SK-N-SH treated with all-trans-retinoic acid at 6 μM for 48 hours (cell line): ENCODE measurements at regions not wholly inside any gene's neighbourhood (a gene's known extent, or its start where the extent isn't known, plus 50 kb on each side); places are given as distances from the start of the nearest gene placed in this dataset.

Experiments
- ATAC-seq: fragments of 200-7000 bp; cut with Tn5 transposase; 3 replicates; pipeline ENCODE4 v1.9.1; 2020; ENCODE audit warnings: mild to moderate bottlenecking, moderate library complexity
- ARNTL ChIP-seq: fragments of 450-650 bp; formaldehyde crosslinking; IDR thresholded peaks from 2 replicates; pipeline ENCODE4 v1.5.0; 2020; ENCODE audit warnings: low read depth, mild to moderate bottlenecking, moderate library complexity, borderline replicate concordance
- BACH2 ChIP-seq: fragments of 250-450 bp; sonication (Bioruptor Pico); IDR thresholded peaks from 2 replicates; pipeline ENCODE4 v1.9.0; 2021; ENCODE audit warnings: mild to moderate bottlenecking, borderline replicate concordance
- CREB5 ChIP-seq: fragments of 250-450 bp; sonication (Bioruptor Pico); IDR thresholded peaks from 2 replicates; pipeline ENCODE4 v1.5.1; 2020; ENCODE audit warnings: low read depth, mild to moderate bottlenecking, moderate library complexity
- CSRNP3 ChIP-seq: fragments of 250-450 bp; sonication (Bioruptor Pico); IDR thresholded peaks from 2 replicates; pipeline ENCODE4 v1.5.1; 2021; ENCODE audit warnings: mild to moderate bottlenecking, moderate library complexity
- ESRRG ChIP-seq: fragments of 250-450 bp; sonication (Bioruptor Pico); IDR thresholded peaks from 2 replicates; pipeline ENCODE4 v1.6.1; 2021; ENCODE audit warnings: mild to moderate bottlenecking
- GLIS3 ChIP-seq: fragments of 250-450 bp; sonication (Bioruptor Pico); IDR thresholded peaks from 2 replicates; pipeline ENCODE4 v1.5.0; 2020; ENCODE audit warnings: mild to moderate bottlenecking, moderate library complexity
- ISL1 ChIP-seq: fragments of 250-450 bp; sonication (Bioruptor Pico); IDR thresholded peaks from 2 replicates; pipeline ENCODE4 v2.1.2; 2022; ENCODE audit warnings: mild to moderate bottlenecking, moderate library complexity
- OSR1 ChIP-seq: fragments of 250-450 bp; sonication (Bioruptor Pico); IDR thresholded peaks from 2 replicates; pipeline ENCODE4 v1.8.0; 2022; ENCODE audit warnings: moderate library complexity, mild to moderate bottlenecking, inconsistent platforms
- PATZ1 ChIP-seq: fragments of 250-450 bp; sonication (Bioruptor Pico); IDR thresholded peaks from 2 replicates; pipeline ENCODE4 v1.8.0; 2020; ENCODE audit warnings: mild to moderate bottlenecking, moderate library complexity, borderline replicate concordance
- POU6F1 ChIP-seq: fragments of 250-450 bp; sonication (Bioruptor Pico); IDR thresholded peaks from 2 replicates; pipeline ENCODE4 v1.8.0; 2021; ENCODE audit warnings: low read depth, mild to moderate bottlenecking, moderate library complexity, borderline replicate concordance
- PPARA ChIP-seq: fragments of 250-450 bp; sonication (Bioruptor Pico); IDR thresholded peaks from 2 replicates; pipeline ENCODE4 v1.5.0; 2020; ENCODE audit warnings: mild to moderate bottlenecking, borderline replicate concordance
- SNAI2 ChIP-seq: fragments of 250-450 bp; sonication (Bioruptor Pico); IDR thresholded peaks from 2 replicates; pipeline ENCODE4 v1.5.0; 2020; ENCODE audit warnings: mild to moderate bottlenecking, moderate library complexity
- TCF4 ChIP-seq: fragments of 250-450 bp; sonication (Bioruptor Pico); IDR thresholded peaks from 2 replicates; pipeline ENCODE4 v1.8.0; 2021; ENCODE audit warnings: mild to moderate bottlenecking, moderate library complexity, borderline replicate concordance
- TOX ChIP-seq: fragments of 250-450 bp; sonication (Bioruptor Pico); IDR thresholded peaks from 2 replicates; pipeline ENCODE4 v1.8.0; 2021; ENCODE audit warnings: mild to moderate bottlenecking, moderate library complexity, borderline replicate concordance
- TSHZ2 ChIP-seq: fragments of 250-450 bp; sonication (Bioruptor Pico); IDR thresholded peaks from 2 replicates; pipeline ENCODE4 v1.5.0; 2020; ENCODE audit warnings: mild to moderate bottlenecking, moderate library complexity
- ZC3H10 ChIP-seq: fragments of 250-450 bp; sonication (Bioruptor Pico); IDR thresholded peaks from 2 replicates; pipeline ENCODE4 v1.5.1; 2021; ENCODE audit warnings: mild to moderate bottlenecking, moderate library complexity
- ZFP30 ChIP-seq: fragments of 450-650 bp; formaldehyde crosslinking; IDR thresholded peaks from 2 replicates; pipeline ENCODE4 v1.5.0; 2022; ENCODE audit warnings: mild to moderate bottlenecking, moderate library complexity
- ZNF70 ChIP-seq: fragments of 450-650 bp; formaldehyde crosslinking; IDR thresholded peaks from 2 replicates; pipeline ENCODE4 v1.5.0; 2020; ENCODE audit warnings: mild to moderate bottlenecking, moderate library complexity
- ZNF8 ChIP-seq: fragments of 450-650 bp; formaldehyde crosslinking; IDR thresholded peaks from 2 replicates; pipeline ENCODE4 v1.5.0; 2020; ENCODE audit warnings: mild to moderate bottlenecking, moderate library complexity

GRCh38 chr6:170086639-170087420, 204.0 kb downstream of the DLL1 start (continued):
- no peak for TF ChIP-seq PATZ1

- no peak for TF ChIP-seq PPARA
- no peak for TF ChIP-seq TSHZ2 (CRISPR knock-in tag)
- TF ChIP-seq ISL1 (CRISPR knock-in tag), result no peak
- TF ChIP-seq GLIS3, result no peak
- TF ChIP-seq ARNTL (CRISPR knock-in tag), result no peak
- no peak for TF ChIP-seq ZFP30 (CRISPR knock-in tag)
- TF ChIP-seq ESRRG, result no peak
- no peak for TF ChIP-seq PATZ1
- no peak for TF ChIP-seq SNAI2 (CRISPR knock-in tag)
- no peak for TF ChIP-seq BACH2
- TF ChIP-seq TOX (CRISPR knock-in tag), result no peak
- ATAC-seq, result no peak
These were observed 205.1 kb downstream of the DLL1 start for GRCh38 chr6:170085475-170086401.

GRCh38 chr6:170084166-170084730, 206.6 kb downstream of the DLL1 start:
- no peak for ATAC-seq
- TF ChIP-seq ZNF8 (CRISPR knock-in tag), result no peak
- TF ChIP-seq ZNF70 (CRISPR knock-in tag), result no peak
- no peak for TF ChIP-seq POU6F1
- no peak for TF ChIP-seq PATZ1
- no peak for TF ChIP-seq CSRNP3 (CRISPR knock-in tag)
- TF ChIP-seq CREB5 (CRISPR knock-in tag), result no peak
- no peak for TF ChIP-seq ZC3H10 (CRISPR knock-in tag)
- no peak for TF ChIP-seq TCF4 (CRISPR knock-in tag)
- no peak for TF ChIP-seq PPARA
- TF ChIP-seq OSR1 (CRISPR knock-in tag), result no peak
- TF ChIP-seq ISL1 (CRISPR knock-in tag), result no peak
